Ectodermal cell (in vitro differentiated cells): ENCODE measurements at regions not wholly inside any gene's neighbourhood (a gene's known extent, or its start where the extent isn't known, plus 50 kb on each side); places are given as distances from the start of the nearest gene placed in this dataset.

ENCODE experiments used
- H3K27ac ChIP-seq: 2 replicates; pipeline ENCODE4 v1.7.0; 2013; ENCODE audit warnings: mild to moderate bottlenecking, low read depth, low read length; ENCODE audit not compliant: insufficient read depth, poor library complexity, severe bottlenecking
- H3K27me3 ChIP-seq: 2 replicates; pipeline ENCODE4 v1.7.0; 2013; ENCODE audit warnings: mild to moderate bottlenecking, low read length; ENCODE audit not compliant: insufficient read depth, control insufficient read depth, poor library complexity, severe bottlenecking
- H3K36me3 ChIP-seq: one replicate; pipeline ENCODE4 v1.7.0; 2013; ENCODE audit warnings: low read length; ENCODE audit not compliant: control insufficient read depth, insufficient read depth
- H3K4me1 ChIP-seq: one replicate; pipeline ENCODE4 v1.7.0; 2013; ENCODE audit warnings: low read length; ENCODE audit not compliant: control insufficient read depth, insufficient read depth
- H3K4me3 ChIP-seq: 2 replicates; pipeline ENCODE4 v1.7.0; 2013; ENCODE audit warnings: low read depth, low read length, control low read depth; ENCODE audit not compliant: insufficient read depth
- H3K9me3 ChIP-seq: 2 replicates; pipeline ENCODE4 v1.7.0; 2013; ENCODE audit warnings: mild to moderate bottlenecking, low read length, moderate library complexity; ENCODE audit not compliant: control insufficient read depth
- WGBS, 2 experiments: methylation state at CpG; one replicate each; pipeline ENCODE4 v1.1.7; 2013; ENCODE audit warnings: missing lambda C conversion rate in 2 of 2; 5-methylcytosine and 5-hydroxymethylcytosine counted together

GRCh38 chr6:41428996-41429421 lies 93.6 kb downstream of the NCR2 start:
- Histone ChIP-seq H3K4me3 (no peak overlapping the region), H3K27me3 (peaks cover 70% of the 10 kb centered on the region)

DNA sequence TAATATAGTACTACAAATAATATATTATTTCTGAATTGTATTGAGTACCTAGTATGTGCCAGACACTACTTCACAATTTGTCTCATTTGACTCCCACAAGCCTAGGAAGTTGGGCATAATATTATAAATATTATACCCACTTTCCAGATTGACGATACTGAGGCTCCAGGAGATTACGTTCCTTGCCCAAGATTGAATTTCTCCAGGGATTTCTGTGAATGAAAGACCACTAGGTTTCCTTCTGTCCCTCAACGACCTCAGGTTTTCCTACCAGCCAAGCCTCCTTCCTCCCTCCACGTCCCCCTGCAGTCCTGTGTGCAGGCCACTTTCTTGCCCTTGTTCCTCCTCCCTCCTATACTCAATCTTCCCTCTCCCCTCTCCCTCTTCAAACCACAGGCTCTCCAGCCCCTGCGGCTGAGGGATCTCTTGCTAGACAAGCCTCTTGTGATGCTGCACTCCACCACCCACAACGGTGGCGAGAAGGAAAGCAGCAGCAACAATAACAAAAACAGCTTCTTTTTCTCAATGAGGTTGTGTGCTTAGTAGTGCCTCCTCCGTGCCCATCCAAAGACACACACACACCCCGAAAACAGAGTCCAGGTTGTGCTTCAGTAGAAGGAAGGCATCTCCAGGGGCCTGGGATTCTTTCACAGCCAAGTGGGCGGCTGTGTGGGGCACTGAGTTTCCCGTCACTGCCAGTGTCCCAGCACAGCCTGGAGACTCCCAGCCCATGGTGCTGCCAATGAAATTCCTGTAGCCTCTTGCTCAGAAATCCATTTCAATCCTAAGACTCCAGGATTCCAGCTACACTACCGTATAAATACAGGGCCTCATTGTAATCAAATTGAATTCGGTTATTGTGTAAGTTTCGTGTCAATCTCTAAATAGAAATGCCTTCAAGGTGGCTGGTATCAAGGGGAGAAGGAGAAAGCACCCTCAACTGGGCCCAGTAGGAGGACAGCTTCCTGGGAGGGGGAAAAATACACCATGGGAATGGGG lies 94.4 kb downstream of the NCR2 start:
- Histone ChIP-seq H3K27ac (no peak overlapping the region), H3K4me1 (peaks cover 36% of the 10 kb centered on the region), H3K9me3 (no peaks in the 10 kb centered on the region), H3K36me3 (no peaks in the 10 kb centered on the region), H3K4me3 (no peak overlapping the region), H3K27me3 (peaks cover 67% of the 10 kb centered on the region)
- WGBS, 2 experiments, result 50 to 51% methylated on average over 14 of the region's 14 CpGs

More at GRCh38 chr6:41428996-41429421, 93.6 kb downstream of the NCR2 start:
- WGBS, 2 experiments, result 27 to 31% methylated on average over 5 of the region's 5 CpGs
- no peaks in the 10 kb centered on the region for H3K9me3 ChIP-seq
- peaks cover 36% of the 10 kb centered on the region for H3K4me1 ChIP-seq
- H3K36me3 ChIP-seq, result no peaks in the 10 kb centered on the region
- H3K27ac ChIP-seq, result no peak overlapping the region

DNA sequence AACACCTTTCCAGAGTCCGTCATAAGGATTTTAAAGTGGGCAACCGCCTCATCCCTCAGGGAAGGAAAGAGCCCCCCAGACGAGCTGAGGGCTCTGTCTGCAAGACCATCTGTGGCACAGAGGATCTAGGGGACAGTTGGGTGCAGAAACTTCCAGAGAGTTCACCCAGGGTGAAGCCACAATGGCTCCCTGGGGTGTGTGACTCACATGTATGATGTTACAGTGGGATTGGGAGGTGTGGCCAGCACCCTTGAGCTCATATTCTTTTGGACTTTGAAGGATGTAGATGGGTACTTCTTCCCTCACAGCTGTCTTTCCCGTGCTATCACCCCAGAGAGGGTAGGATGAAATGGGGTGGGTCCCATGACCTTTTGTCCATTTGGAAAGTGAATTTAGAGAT lies 95.5 kb downstream of the NCR2 start:
- 81 to 82% methylated on average over 4 of the region's 4 CpGs for WGBS, 2 experiments
- H3K4me1 ChIP-seq, result peaks cover 36% of the 10 kb centered on the region
- no peak overlapping the region for H3K27ac ChIP-seq
- H3K9me3 ChIP-seq, result no peaks in the 10 kb centered on the region
- H3K27me3 ChIP-seq, result peaks cover 57% of the 10 kb centered on the region
- H3K4me3 ChIP-seq, result no peak overlapping the region
- H3K36me3 ChIP-seq, result no peaks in the 10 kb centered on the region

GRCh38 chr6:41432280-41432679 lies 96.9 kb downstream of the NCR2 start:
- H3K4me3 ChIP-seq, result no peak overlapping the region
- WGBS, 2 experiments, result 43 to 50% methylated on average over 3 of the region's 3 CpGs
- no peaks in the 10 kb centered on the region for H3K9me3 ChIP-seq
- H3K27ac ChIP-seq, result no peak overlapping the region
- H3K4me1 ChIP-seq, result peaks cover 27% of the 10 kb centered on the region
- no peaks in the 10 kb centered on the region for H3K36me3 ChIP-seq
- H3K27me3 ChIP-seq, result peaks cover 43% of the 10 kb centered on the region

- Histone ChIP-seq H3K27me3 (peaks cover 16% of the 10 kb centered on the region), H3K9me3 (no peaks in the 10 kb centered on the region), H3K36me3 (no peaks in the 10 kb centered on the region), H3K4me3 (no peak overlapping the region), H3K27ac (no peak overlapping the region), H3K4me1 (peaks cover 9% of the 10 kb centered on the region)
- 51 to 61% methylated on average over 8 of the region's 9 CpGs for WGBS, 2 experiments
These were observed 99.5 kb downstream of the NCR2 start for GRCh38 chr6:41434803-41435481.

DNA sequence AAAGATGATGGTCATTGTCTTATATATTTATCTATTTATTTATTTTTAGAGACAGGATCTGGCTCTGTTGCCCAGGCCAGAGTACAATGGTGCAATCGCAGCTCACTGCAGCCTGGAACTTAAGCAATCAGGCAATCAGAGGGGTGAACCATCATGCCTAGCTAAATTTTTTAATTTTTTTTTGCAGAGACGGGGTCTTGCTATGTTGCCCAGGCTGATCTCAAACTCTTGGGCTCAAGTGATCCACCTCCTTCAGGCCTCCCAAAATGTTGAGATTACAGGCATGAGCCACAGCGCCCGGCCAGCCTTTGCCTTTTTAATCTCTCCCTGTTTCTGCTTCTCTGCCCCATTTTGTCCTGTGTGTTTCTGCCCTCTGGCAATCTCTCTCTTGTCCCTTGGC lies 102.2 kb downstream of the NCR2 start:
- Histone ChIP-seq H3K9me3 (no peaks in the 10 kb centered on the region), H3K36me3 (no peaks in the 10 kb centered on the region), H3K27me3 (no peaks in the 10 kb centered on the region), H3K4me3 (no peak overlapping the region), H3K27ac (no peak overlapping the region), H3K4me1 (peaks cover 22% of the 10 kb centered on the region)
- WGBS, 2 experiments, result 86 to 91% methylated on average over 4 of the region's 4 CpGs

- H3K4me1 ChIP-seq, result peaks cover 32% of the 10 kb centered on the region
- no peaks in the 10 kb centered on the region for H3K36me3 ChIP-seq
- no peak overlapping the region for H3K4me3 ChIP-seq
- H3K27ac ChIP-seq, result no peak overlapping the region
- no peaks in the 10 kb centered on the region for H3K9me3 ChIP-seq
- no peaks in the 10 kb centered on the region for H3K27me3 ChIP-seq
- WGBS, 2 experiments, result 90 to 93% methylated on average over 1 of the region's 1 CpG
These were observed 103.3 kb downstream of the NCR2 start for GRCh38 chr6:41438746-41439145.

DNA sequence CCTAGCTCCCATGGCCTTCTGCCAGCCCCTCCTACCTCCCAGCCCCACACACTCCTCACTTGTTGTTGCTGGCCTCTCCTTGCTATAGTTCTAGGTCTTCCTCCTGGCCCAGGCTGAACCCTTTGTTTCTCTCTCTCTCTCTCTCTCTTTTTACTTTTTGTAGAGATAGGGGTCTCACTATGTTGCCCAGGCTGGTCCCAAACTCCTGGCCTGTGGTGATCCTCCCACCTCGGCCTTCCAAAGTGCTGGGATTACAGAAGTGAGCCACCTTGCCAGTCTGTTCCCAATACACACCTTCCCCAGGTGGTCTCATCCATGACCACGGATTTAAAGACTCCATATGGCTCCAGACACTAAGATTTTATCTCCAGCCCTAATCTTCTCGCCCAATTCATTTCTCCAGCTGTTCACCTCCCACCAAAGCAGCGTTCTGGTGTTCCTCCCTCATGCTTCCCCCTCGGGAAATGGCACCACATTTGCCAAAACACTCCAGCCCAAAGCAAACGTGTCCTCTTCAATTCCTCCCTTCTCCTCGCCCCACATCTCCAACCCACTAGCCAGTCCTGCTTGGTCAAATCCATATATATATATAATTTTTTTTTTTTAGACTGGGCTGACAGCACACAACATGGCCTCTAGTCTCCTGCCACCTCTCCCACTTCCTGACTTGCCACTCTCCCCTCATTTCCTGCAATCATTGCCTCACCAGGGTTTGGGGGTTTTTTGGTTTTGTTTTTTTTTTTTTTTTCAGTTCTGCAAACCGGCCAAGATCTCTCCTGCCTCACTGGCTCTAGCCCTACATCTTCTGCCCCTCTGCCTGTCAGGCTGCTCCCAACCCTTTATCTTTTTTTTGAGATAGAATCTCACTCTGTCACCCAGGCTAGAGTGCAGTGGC lies 104.4 kb downstream of the NCR2 start:
- H3K9me3 ChIP-seq, result no peaks in the 10 kb centered on the region
- H3K4me3 ChIP-seq, result no peak overlapping the region
- H3K4me1 ChIP-seq, result peaks cover 42% of the 10 kb centered on the region
- H3K27me3 ChIP-seq, result no peaks in the 10 kb centered on the region
- WGBS, 2 experiments, result 75 to 76% methylated on average over 8 of the region's 8 CpGs
- H3K36me3 ChIP-seq, result no peaks in the 10 kb centered on the region
- H3K27ac ChIP-seq, result no peak overlapping the region

DNA sequence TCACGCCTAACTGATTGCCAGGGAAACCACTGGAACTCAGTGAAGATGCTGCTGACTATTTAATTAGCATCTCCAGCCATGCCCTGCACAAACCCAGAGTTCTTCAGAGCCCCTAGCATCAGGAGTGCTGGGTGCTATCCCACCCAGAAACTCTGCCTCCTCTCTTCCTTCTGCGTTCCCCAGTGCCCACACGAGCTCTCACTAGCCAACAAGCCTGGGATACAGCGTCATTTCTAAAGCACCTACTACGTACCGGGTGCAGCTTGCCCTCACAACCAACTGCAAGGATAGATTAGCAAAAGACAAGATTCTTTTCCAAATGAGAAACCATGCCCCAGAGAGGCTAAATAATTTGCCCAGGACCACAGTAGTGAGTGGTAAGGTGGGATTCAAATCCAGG lies 105.2 kb upstream of the FOXP4 start:
- Histone ChIP-seq H3K9me3 (no peaks in the 10 kb centered on the region), H3K27me3 (peaks cover 5% of the 10 kb centered on the region), H3K4me1 (peaks cover 42% of the 10 kb centered on the region), H3K36me3 (no peaks in the 10 kb centered on the region), H3K4me3 (no peak overlapping the region), H3K27ac (no peak overlapping the region)
- 91 to 92% methylated on average over 6 of the region's 6 CpGs for WGBS, 2 experiments
